Mesenchymal stem cell (in vitro differentiated cells and primary cell): ENCODE measurements at regions not wholly inside any gene's neighbourhood (a gene's known extent, or its start where the extent isn't known, plus 50 kb on each side); places are given as distances from the start of the nearest gene placed in this dataset.
A peak's percentile ranks its signal among the peaks of the same experiment; 100 is the strongest.

Source experiments
- DNase-seq: peaks from one replicate; pipeline ENCODE4 v3.0.0-alpha.2; 2013
- H2AFZ ChIP-seq: one replicate; pipeline ENCODE4 v1.6.1; 2013; ENCODE audit warnings: low read depth, mild to moderate bottlenecking, control low read depth, inconsistent platforms, low read length, moderate library complexity
- H2AK5ac ChIP-seq: 2 replicates; pipeline ENCODE4 v1.6.1; 2013; ENCODE audit warnings: low read length, moderate library complexity, mild to moderate bottlenecking, inconsistent platforms; ENCODE audit not compliant: severe bottlenecking
- H2BK120ac ChIP-seq: one replicate; pipeline ENCODE4 v1.6.1; 2013; ENCODE audit warnings: low read depth, mild to moderate bottlenecking, inconsistent platforms, low read length, moderate library complexity
- H2BK12ac ChIP-seq, 2 experiments: one replicate each; pipeline ENCODE4 v1.6.1; 2013; ENCODE audit warnings: inconsistent platforms in 2 of 2, low read length in 2 of 2, mild to moderate bottlenecking in 2 of 2, moderate library complexity in 2 of 2, control low read depth in 1 of 2
- H2BK15ac ChIP-seq: one replicate; pipeline ENCODE4 v1.6.1; 2013; ENCODE audit warnings: mild to moderate bottlenecking, low read depth, inconsistent platforms; ENCODE audit not compliant: poor library complexity, severe bottlenecking
- H2BK5ac ChIP-seq: 2 replicates; pipeline ENCODE4 v1.6.1; 2013; ENCODE audit warnings: low read depth, mild to moderate bottlenecking, low read length, control low read depth, inconsistent platforms; ENCODE audit not compliant: poor library complexity, severe bottlenecking
- H3K14ac ChIP-seq, 2 experiments: one replicate each; pipeline ENCODE4 v1.6.1; 2013; ENCODE audit warnings: inconsistent platforms in 2 of 2, low read length in 2 of 2, control low read depth in 1 of 2, mild to moderate bottlenecking in 1 of 2, moderate library complexity in 1 of 2
- H3K18ac ChIP-seq, 2 experiments: one replicate each; pipeline ENCODE4 v1.6.1; 2013; ENCODE audit warnings: inconsistent platforms in 2 of 2, low read length in 2 of 2, control low read depth in 1 of 2, low read depth in 1 of 2, mild to moderate bottlenecking in 1 of 2
- H3K23ac ChIP-seq, 2 experiments: one replicate each; pipeline ENCODE4 v1.6.1; 2013; ENCODE audit warnings: inconsistent platforms in 2 of 2, low read length in 2 of 2, mild to moderate bottlenecking in 2 of 2, moderate library complexity in 2 of 2, control low read depth in 1 of 2
- H3K27ac ChIP-seq: 2 replicates; pipeline ENCODE4 v1.5.1; 2013; ENCODE audit warnings: mild to moderate bottlenecking, moderate library complexity, low read length, control low read depth, inconsistent platforms; ENCODE audit not compliant: poor library complexity, severe bottlenecking
- H3K27me3 ChIP-seq, 2 experiments: 2 replicates each; pipeline versions ENCODE4 v1.6.1 to v1.7.0; 2013; ENCODE audit warnings: low read length in 2 of 2, mild to moderate bottlenecking in 2 of 2, moderate library complexity in 2 of 2, control low read depth in 1 of 2, inconsistent platforms in 1 of 2; ENCODE audit not compliant: control insufficient read depth in 1 of 2, insufficient read depth in 1 of 2
- H3K36me3 ChIP-seq, 2 experiments: 2 replicates each; pipeline versions ENCODE4 v1.6.1 to v1.7.0; 2013; ENCODE audit warnings: low read length in 2 of 2, control low read depth in 1 of 2, inconsistent platforms in 1 of 2, low read depth in 1 of 2, mild to moderate bottlenecking in 1 of 2; ENCODE audit not compliant: insufficient read depth in 2 of 2, control insufficient read depth in 1 of 2
- H3K4ac ChIP-seq, 2 experiments: one replicate each; pipeline ENCODE4 v1.6.1; 2013; ENCODE audit warnings: inconsistent platforms in 2 of 2, low read length in 2 of 2, mild to moderate bottlenecking in 2 of 2, moderate library complexity in 2 of 2, control low read depth in 1 of 2, low read depth in 1 of 2
- H3K4me1 ChIP-seq: 2 replicates; pipeline ENCODE4 v1.6.1; 2013; ENCODE audit warnings: low read depth, low read length, control low read depth; ENCODE audit not compliant: control insufficient read depth, insufficient read depth
- H3K4me2 ChIP-seq: 2 replicates; pipeline ENCODE4 v1.6.1; 2013; ENCODE audit warnings: low read length, mild to moderate bottlenecking, inconsistent platforms; ENCODE audit not compliant: poor library complexity, severe bottlenecking
- H3K4me3 ChIP-seq, 2 experiments: 2 replicates each; pipeline versions ENCODE4 v1.5.1 to v1.7.0; 2013; ENCODE audit warnings: low read length in 2 of 2, mild to moderate bottlenecking in 2 of 2, control low read depth in 1 of 2, low read depth in 1 of 2; ENCODE audit not compliant: insufficient read depth in 1 of 2
- H3K79me1 ChIP-seq: replicated peaks from 2 replicates; pipeline ENCODE4 v1.6.1; 2013; ENCODE audit warnings: mild to moderate bottlenecking, control low read depth, low read length, inconsistent platforms; ENCODE audit not compliant: poor library complexity, severe bottlenecking
- H3K9ac ChIP-seq: 2 replicates; pipeline ENCODE4 v1.7.0; 2013; ENCODE audit warnings: mild to moderate bottlenecking, low read length, moderate library complexity
- H3K9me3 ChIP-seq: 2 replicates; pipeline ENCODE4 v1.7.0; 2013; ENCODE audit warnings: mild to moderate bottlenecking, low read length; ENCODE audit not compliant: control insufficient read depth
- H4K8ac ChIP-seq: one replicate; pipeline ENCODE4 v1.6.1; 2013; ENCODE audit warnings: inconsistent platforms, mild to moderate bottlenecking, low read length, moderate library complexity
- H4K91ac ChIP-seq: one replicate; pipeline ENCODE4 v1.6.1; 2013; ENCODE audit warnings: mild to moderate bottlenecking, low read length, inconsistent platforms
- WGBS: methylation state at CpG from one replicate; pipeline ENCODE4 v1.1.7; 2013; ENCODE audit warnings: mixed read lengths; 5-methylcytosine and 5-hydroxymethylcytosine counted together

DNA sequence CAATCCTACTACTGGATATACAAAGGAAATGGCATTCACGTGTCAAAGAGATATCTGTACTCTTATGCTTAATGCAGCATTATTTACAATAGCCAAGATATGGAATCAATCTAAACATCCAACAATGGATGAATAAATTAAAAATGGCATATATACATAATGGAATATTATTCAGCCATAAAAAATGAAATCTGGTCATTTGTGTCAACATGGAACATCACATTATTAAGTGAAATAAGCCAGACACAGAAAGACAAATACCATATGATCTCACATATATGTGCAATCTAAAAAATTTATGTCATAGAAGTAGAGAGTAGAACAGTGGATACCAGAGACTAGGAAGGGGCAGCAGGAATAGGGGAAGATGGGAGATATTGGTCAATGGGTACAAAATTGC is 228.8 kb upstream of the TBX3 start:
- DNase-seq = no peak
- Histone ChIP-seq H4K91ac (no peak overlapping the region), H3K27ac (no peak overlapping the region), H3K79me1 (no peaks in the 10 kb centered on the region), H3K9ac (no peak overlapping the region), H3K36me3 (no peaks in the 10 kb centered on the region), H3K4ac (no peak overlapping the region), H2BK5ac (no peak overlapping the region), H3K4me1 (peaks cover 5% of the 10 kb centered on the region), H3K27me3 (no peaks in the 10 kb centered on the region), H3K18ac (no peak overlapping the region), H2BK15ac (no peak overlapping the region), H3K9me3 (peaks cover under 1% of the 10 kb centered on the region), H3K14ac (no peak overlapping the region), H3K23ac (no peak overlapping the region), H2BK12ac (no peak overlapping the region), H3K4me3 (no peak overlapping the region), H2BK120ac (no peak overlapping the region), H3K4me2 (no peak overlapping the region), H2AFZ (no peak overlapping the region), H4K8ac (no peak overlapping the region), H2AK5ac (no peak overlapping the region)
- WGBS = 88% methylated on average over 1 of the region's 1 CpG

DNA sequence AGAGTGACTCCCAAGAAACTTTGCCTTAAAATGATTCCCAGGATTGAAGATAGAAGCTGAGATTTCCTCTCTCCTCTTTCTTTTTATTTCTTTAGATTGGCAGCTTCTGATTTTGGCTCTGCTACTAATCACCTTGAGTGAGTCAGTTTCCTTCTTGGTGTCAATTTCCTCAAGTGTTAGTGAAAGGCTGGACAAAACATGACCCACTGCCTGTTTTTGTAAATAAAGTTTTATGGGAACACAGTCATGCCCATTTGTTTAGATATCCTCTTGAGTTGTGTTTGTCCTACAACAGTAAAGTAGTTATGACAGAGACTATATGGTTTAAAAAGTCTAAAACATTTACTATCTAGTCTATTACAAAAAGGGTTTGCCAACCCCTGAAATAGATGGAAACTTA is 227.2 kb upstream of the TBX3 start:
- no peak overlapping the region for H2AK5ac ChIP-seq
- H4K8ac ChIP-seq = no peak overlapping the region
- H2BK15ac ChIP-seq = no peak overlapping the region
- no peak overlapping the region for H3K27ac ChIP-seq
- no peak overlapping the region for H3K18ac ChIP-seq
- no peak overlapping the region for H3K9ac ChIP-seq
- H4K91ac ChIP-seq = no peak overlapping the region
- no peak overlapping the region for H2AFZ ChIP-seq
- no peak overlapping the region for H3K14ac ChIP-seq
- peaks cover 3% of the 10 kb centered on the region for H3K4me1 ChIP-seq
- DNase-seq = peak; percentile 38
- H3K27me3 ChIP-seq = no peaks in the 10 kb centered on the region
- no peak overlapping the region for H3K4ac ChIP-seq
- H3K4me2 ChIP-seq = no peak overlapping the region
- no peak overlapping the region for H2BK5ac ChIP-seq
- H3K9me3 ChIP-seq = no peaks in the 10 kb centered on the region
- no peak overlapping the region for H2BK12ac ChIP-seq
- no peak overlapping the region for H3K4me3 ChIP-seq
- H2BK120ac ChIP-seq = no peak overlapping the region
- H3K23ac ChIP-seq = no peak overlapping the region
- H3K79me1 ChIP-seq = no peaks in the 10 kb centered on the region
- H3K36me3 ChIP-seq = no peaks in the 10 kb centered on the region

DNA sequence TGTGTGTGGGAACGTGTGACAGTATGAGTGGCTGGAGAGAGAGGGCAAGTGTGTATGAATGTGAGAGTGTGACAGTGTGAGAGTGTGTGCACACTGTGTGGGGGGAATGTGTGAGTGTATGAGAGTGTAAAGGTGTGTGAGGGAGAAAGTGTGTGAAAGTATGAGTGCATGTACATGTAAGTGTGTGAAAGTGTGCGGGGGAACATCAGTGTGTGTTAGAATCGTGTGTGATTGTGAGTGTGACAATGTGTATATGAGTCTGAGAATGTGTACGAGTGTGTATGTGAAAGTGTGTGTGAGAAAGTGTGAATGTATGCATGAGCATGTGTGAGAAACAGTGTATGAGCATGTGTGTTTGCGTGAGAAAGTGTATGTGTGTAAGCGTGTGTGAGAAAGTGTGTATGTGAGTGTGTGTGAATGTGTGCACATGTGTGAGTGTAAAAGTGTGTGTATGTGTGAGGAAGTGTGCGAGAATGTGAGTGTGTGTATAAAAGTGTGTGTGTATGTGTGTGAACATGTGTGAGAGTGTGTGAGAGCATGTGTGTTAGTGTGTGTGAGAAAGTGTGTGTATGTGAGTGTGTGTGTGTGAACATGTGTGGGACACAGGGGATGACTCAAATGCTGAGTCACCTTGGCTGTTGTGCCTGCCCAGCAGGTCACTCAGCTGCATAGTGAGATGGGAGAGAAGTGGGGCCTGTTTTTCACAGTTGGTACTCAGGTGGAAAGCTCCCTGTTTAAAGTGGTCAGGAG is 220.5 kb upstream of the TBX3 start:
- Histone ChIP-seq H3K36me3 (no peaks in the 10 kb centered on the region), H2AFZ (no peak overlapping the region), H4K91ac (peak overlapping the region; percentile 12), H2BK12ac (peak overlapping the region; percentile 34 to 48), H2BK5ac (no peak overlapping the region), H3K4me1 (peaks cover 1% of the 10 kb centered on the region), H3K18ac (peak overlapping the region; percentile 24 to 48), H3K27ac (no peak overlapping the region), H3K23ac (no peak overlapping the region), H3K9ac (no peak overlapping the region), H3K4ac (no peak overlapping the region), H2BK15ac (no peak overlapping the region), H3K4me3 (peak overlapping the region in 1 of 2 experiments; percentile 70), H3K79me1 (no peaks in the 10 kb centered on the region), H4K8ac (peak overlapping the region; percentile 61), H3K14ac (peak overlapping the region in 1 of 2 experiments; percentile 86), H3K4me2 (no peak overlapping the region), H3K27me3 (no peaks in the 10 kb centered on the region), H3K9me3 (no peaks in the 10 kb centered on the region), H2BK120ac (no peak overlapping the region), H2AK5ac (no peak overlapping the region)
- 90% methylated on average over 7 of the region's 7 CpGs for WGBS
- peak; percentile 45 for DNase-seq

DNA sequence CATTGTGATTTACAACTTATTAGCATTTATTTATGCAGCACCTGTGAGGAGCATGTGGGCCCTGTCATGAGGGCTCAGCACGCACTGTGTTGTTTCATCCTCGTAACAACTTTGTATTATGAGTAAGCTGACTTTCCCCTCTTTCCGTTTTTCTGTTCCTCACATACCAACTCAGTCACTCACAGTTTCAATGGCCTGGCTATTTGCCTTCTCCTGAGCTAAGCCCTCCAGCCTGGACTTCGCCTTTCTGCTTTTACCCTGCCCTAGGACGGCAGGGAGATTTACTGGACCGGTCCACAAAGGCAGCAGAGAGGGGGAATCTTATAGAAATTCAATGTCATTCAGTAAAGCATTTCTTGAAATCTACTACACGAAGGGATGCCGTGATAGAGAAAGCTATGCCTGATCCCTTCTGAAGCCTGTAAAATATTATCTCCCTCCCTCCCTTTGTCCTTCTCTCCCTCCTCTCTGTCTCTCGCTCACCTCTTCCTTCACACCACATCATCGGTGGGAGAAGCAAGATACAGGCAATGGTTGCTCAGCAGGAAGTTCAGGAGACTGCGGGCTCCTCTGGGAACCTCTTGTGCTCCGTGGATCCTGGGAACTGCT is 219.2 kb upstream of the TBX3 start:
- Histone ChIP-seq H2AK5ac (no peak overlapping the region), H3K4ac (no peak overlapping the region), H2AFZ (no peak overlapping the region), H3K14ac (no peak overlapping the region), H3K36me3 (no peaks in the 10 kb centered on the region), H2BK15ac (no peak overlapping the region), H4K91ac (peak overlapping the region; percentile 12), H2BK120ac (peak overlapping the region; percentile 27), H3K9me3 (no peaks in the 10 kb centered on the region), H3K4me3 (peak overlapping the region in 1 of 2 experiments; percentile 70), H2BK12ac (peak overlapping the region; percentile 20 to 76), H4K8ac (peak overlapping the region; percentile 27), H3K27me3 (no peaks in the 10 kb centered on the region), H3K23ac (no peak overlapping the region), H2BK5ac (no peak overlapping the region), H3K9ac (peak overlapping the region; percentile 82), H3K18ac (peak overlapping the region; percentile 5 to 61), H3K79me1 (no peaks in the 10 kb centered on the region), H3K27ac (no peak overlapping the region), H3K4me2 (no peak overlapping the region), H3K4me1 (peaks cover 1% of the 10 kb centered on the region)
- WGBS = 45% methylated on average over 11 of the region's 12 CpGs
- peak; percentile 70 for DNase-seq
